GM10266 (cell line): ENCODE measurements at regions not wholly inside any gene's neighbourhood (a gene's known extent, or its start where the extent isn't known, plus 50 kb on each side); places are given as distances from the start of the nearest gene placed in this dataset.

Source experiments
- DNase-seq: peaks from one replicate; pipeline ENCODE4 v3.0.0; 2012; ENCODE audit errors: extremely low spot score
- TF ChIP-seq, protein P1 (sequence below): IDR thresholded peaks from 2 replicates; pipeline ENCODE4 v1.5.1; 2012; ENCODE audit warnings: mild to moderate bottlenecking, low read depth; ENCODE audit not compliant: control insufficient read depth, insufficient read depth; ENCODE audit errors: missing control alignments

DNA sequence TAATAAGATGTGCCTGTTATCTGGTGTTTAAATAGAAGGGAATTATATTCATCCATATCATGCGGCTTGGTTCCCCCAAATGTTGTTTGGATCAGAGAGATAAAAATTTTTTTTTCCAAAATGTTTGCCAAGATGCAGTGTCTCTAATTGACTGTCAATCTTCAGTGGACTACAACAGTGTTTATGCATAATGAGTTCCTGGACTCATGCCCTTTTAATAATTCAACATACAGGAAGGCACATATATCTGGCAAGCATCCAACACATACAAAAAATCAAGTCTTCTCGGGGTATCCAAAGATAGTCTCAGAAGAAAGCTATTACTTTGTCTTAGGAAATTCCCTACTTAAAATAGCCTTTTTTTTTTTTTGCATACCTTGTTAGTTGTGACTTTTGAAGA is 1534.7 kb downstream of the EFNA5 start:
- DNase-seq: no peak
- TF ChIP-seq, protein P1, sequence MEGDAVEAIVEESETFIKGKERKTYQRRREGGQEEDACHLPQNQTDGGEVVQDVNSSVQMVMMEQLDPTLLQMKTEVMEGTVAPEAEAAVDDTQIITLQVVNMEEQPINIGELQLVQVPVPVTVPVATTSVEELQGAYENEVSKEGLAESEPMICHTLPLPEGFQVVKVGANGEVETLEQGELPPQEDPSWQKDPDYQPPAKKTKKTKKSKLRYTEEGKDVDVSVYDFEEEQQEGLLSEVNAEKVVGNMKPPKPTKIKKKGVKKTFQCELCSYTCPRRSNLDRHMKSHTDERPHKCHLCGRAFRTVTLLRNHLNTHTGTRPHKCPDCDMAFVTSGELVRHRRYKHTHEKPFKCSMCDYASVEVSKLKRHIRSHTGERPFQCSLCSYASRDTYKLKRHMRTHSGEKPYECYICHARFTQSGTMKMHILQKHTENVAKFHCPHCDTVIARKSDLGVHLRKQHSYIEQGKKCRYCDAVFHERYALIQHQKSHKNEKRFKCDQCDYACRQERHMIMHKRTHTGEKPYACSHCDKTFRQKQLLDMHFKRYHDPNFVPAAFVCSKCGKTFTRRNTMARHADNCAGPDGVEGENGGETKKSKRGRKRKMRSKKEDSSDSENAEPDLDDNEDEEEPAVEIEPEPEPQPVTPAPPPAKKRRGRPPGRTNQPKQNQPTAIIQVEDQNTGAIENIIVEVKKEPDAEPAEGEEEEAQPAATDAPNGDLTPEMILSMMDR: no peak

DNA sequence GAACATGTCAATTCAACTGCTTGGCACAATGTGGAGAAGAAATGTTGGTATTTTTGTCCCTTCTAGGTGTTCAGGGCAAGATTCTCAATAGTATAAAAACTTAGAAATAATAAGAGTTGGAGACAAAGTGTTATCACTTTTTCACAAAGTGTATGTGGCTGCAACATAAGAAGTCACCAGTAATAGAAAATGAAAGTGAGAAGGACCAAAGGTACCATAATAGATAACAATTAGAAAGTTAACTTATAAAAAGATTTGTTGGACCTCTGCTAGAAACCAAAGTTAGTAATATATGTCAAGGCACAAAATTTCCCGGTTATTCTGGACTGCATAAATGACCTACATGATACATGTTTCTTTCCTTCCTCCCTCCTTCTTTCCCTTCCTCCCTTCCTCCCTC is 1535.3 kb downstream of the EFNA5 start:
- TF ChIP-seq, protein P1: no peak
- no peak for DNase-seq

DNA sequence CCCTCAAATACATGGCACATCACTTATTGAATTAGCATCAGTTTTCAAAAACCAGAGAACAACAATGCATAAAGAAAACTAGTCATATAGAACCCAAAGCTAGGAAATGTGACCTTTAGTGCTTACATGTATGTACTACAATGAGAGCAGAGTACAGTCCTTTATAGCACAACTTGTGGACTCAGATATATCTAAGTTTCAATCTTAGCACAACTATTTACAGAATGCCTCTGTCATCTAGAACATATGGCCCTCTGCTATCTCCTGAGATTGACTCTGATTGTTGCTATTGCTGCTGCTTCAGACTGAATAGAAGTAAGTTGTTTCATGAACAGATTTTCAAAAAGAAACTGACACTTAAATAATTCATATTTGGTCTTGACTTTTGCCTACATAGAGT is 1536.2 kb downstream of the EFNA5 start:
- TF ChIP-seq, protein P1: no peak
- DNase-seq: no peak

DNA sequence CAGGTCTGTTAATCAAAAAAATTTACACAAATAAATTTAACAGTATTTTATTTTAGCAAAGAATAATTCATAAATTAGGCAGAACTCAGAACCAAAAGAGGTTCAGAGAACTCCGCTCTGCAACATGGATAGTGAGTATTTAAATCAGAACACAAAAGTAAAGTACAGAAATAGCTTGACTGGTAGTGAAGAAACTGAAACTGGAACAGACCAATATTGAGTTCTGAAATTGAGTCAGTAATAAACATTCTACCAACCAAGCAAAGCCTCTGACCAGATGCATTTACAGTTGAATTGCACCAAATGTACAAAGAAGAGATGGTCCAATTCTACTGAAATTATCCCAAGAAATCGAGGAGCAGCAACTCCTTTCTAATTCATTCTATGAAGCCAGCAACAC is 1542.8 kb downstream of the EFNA5 start:
- TF ChIP-seq, protein P1: no peak
- no peak for DNase-seq

DNA sequence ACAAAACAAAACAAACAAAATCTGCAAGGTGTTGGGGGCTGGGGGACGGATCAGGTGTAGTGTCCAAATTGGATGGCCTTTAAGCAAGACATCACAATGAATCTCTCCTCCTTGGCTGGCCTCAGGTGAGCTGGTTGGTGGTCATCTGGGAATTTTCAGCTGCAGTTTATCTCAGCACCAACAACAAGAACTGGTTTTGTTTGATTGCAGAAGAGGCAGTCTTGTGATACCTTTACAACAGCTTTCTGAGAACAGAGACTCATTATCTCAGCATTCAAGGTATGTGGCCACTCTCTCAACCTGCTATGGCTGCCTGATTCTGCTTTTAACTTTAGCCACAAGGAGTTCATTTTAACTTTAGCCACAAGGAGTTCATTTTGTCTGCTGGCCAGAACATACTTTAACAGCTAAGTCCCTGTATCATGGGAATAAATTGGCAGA is 1543.4 kb downstream of the EFNA5 start:
- TF ChIP-seq, protein P1: no peak
- DNase-seq: no peak

DNA sequence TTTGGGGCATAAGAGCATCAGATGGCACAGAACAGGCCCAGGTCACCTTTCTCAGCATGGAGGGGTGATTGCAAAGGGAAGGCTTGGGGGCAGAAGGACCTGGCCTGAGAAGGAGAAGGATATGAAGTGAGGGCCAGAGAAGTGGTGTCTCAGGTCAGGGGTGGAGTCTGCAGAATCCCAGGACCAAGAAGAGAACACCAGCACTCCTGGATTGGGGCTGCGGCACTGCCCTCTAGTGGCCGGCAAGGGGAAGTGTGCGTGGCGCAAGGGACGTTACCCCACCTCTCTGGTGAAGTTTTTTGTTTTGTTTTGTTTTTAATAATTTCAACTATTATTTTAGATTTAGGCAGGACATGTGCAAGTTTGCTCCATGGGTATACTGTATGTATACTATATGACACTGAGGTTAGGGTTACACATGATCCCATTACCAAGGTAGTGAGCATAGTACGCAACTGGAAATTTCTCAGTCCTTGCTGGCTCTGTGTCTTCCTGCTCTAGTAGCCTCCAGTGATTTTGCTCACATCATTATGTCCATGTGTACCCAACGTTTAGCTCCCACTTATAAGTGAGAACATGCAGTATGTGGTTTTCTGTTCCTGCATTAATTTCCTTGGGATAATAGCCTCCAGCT is 1548.6 kb downstream of the EFNA5 start:
- TF ChIP-seq, protein P1: peak; percentile 90
- peak; percentile 56 for DNase-seq

DNA sequence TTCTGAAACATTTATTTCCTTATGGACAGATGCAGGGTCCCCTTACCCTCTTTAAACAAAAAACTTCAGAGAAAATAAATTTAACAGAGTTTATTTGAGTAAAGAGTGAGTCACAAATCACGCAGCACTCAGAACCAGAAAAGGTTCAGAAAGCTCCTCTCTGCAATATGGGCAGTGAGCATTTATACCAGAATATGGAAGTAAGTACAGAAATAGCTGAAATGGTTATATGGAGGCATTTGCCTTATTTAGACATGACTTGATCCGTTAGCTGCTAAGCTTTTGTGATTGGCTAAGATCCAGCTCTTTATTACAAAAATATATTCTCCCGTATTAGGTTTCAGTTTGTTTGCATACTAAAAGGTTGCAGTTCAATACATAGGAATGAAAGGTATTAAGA is 1554.1 kb downstream of the EFNA5 start:
- TF ChIP-seq, protein P1: no peak
- no peak for DNase-seq
